Stimulated activated CD4-positive, alpha-beta T cell treated with anti-CD3 and anti-CD28 coated beads, Interleukin-2, amount 100 ng/mL, for 24 hours (primary cell): ENCODE measurements at regions not wholly inside any gene's neighbourhood (a gene's known extent, or its start where the extent isn't known, plus 50 kb on each side); places are given as distances from the start of the nearest gene placed in this dataset.

Experiments used
- DNase-seq, 2 donors: peaks; one replicate each; pipeline ENCODE4 v3.0.0-alpha.2; 2020

GRCh38 chr5:36355516-36355915 is 53.8 kb upstream of the RANBP3L start:
- no peak for DNase-seq

- DNase-seq, result no peak
These were observed 55.2 kb upstream of the RANBP3L start for GRCh38 chr5:36356915-36357314.

GRCh38 chr5:36357391-36357975 is 55.8 kb upstream of the RANBP3L start:
- DNase-seq, result no peak

GRCh38 chr5:36359267-36359666 is 57.6 kb upstream of the RANBP3L start:
- no peak for DNase-seq

GRCh38 chr5:36360307-36360706 is 58.6 kb upstream of the RANBP3L start:
- no peak for DNase-seq

- DNase-seq, result no peak
These were observed 61.4 kb upstream of the RANBP3L start for GRCh38 chr5:36363101-36363500.

- DNase-seq, result no peak
These were observed 62.0 kb upstream of the RANBP3L start for GRCh38 chr5:36363744-36364143.

- no peak for DNase-seq
These were observed 62.8 kb upstream of the RANBP3L start for GRCh38 chr5:36364473-36364872.

- no peak for DNase-seq
These were observed 64.2 kb upstream of the RANBP3L start for GRCh38 chr5:36365896-36366295.

GRCh38 chr5:36366883-36367282 is 65.2 kb upstream of the RANBP3L start:
- DNase-seq, result no peak

GRCh38 chr5:36367524-36367923 is 65.8 kb upstream of the RANBP3L start:
- DNase-seq, result no peak

- no peak for DNase-seq
These were observed 67.6 kb upstream of the RANBP3L start for GRCh38 chr5:36369219-36369690.

GRCh38 chr5:36370073-36370472 is 68.4 kb upstream of the RANBP3L start:
- no peak for DNase-seq

GRCh38 chr5:36371366-36371765 is 69.7 kb upstream of the RANBP3L start:
- no peak for DNase-seq

- no peak for DNase-seq
These were observed 71.9 kb upstream of the RANBP3L start for GRCh38 chr5:36373527-36374086.

GRCh38 chr5:36374266-36374862 is 72.7 kb upstream of the RANBP3L start:
- no peak for DNase-seq

- DNase-seq, result no peak
These were observed 75.5 kb upstream of the RANBP3L start for GRCh38 chr5:36377192-36377591.

- DNase-seq, result no peak
These were observed 76.8 kb upstream of the RANBP3L start for GRCh38 chr5:36378551-36378950.

GRCh38 chr5:36382890-36383289 is 81.2 kb upstream of the RANBP3L start:
- no peak for DNase-seq

GRCh38 chr5:36383942-36384341 is 82.2 kb upstream of the RANBP3L start:
- no peak for DNase-seq

GRCh38 chr5:36384845-36385244 is 83.1 kb upstream of the RANBP3L start:
- no peak for DNase-seq

GRCh38 chr5:36385495-36385894 is 83.8 kb upstream of the RANBP3L start:
- no peak for DNase-seq

- DNase-seq, result no peak
These were observed 86.6 kb upstream of the RANBP3L start for GRCh38 chr5:36388288-36388687.

GRCh38 chr5:36389245-36389644 is 87.5 kb upstream of the RANBP3L start:
- DNase-seq, result no peak

GRCh38 chr5:36390640-36391039 is 88.9 kb upstream of the RANBP3L start:
- no peak for DNase-seq
